ENCODE measurements at regions not wholly inside any gene's neighbourhood (a gene's known extent, or its start where the extent isn't known, plus 50 kb on each side); places are given as distances from the start of the nearest gene placed in this dataset.

GRCh38 chr9:120235081-120235480 lies 344.9 kb downstream of the CDK5RAP2 start:
- ATAC-seq (ENCODE audit: low read depth), result no peak
- Mint-ChIP-seq H3K4me1 (no peaks in the 10 kb centered on the region), H3K27me3 (peaks cover 9% of the 10 kb centered on the region), H3K4me3 (no peak overlapping the region), H3K27ac (no peak overlapping the region), H3K9me3 (ENCODE audit: insufficient read depth) (no peaks in the 10 kb centered on the region)
- ChIA-PET CTCF (no interaction called here), POLR2A (no interaction called here)
- H3K4me2 ChIP-seq (replicated peaks; ENCODE audit: low read depth, low read length, poor library complexity, severe bottlenecking), result no peak overlapping the region
- H3K4me3 ChIP-seq (ENCODE audit: control extremely low read depth in 1 of 5, extremely low read depth in 1 of 5, insufficient read depth in 1 of 5, low read depth in 2 of 5, low read length in 4 of 5), result no peak overlapping the region
- no peak overlapping the region for H2AFZ ChIP-seq (ENCODE audit: insufficient read depth, low read depth, low read length, poor library complexity, severe bottlenecking)
- H3K9me3 ChIP-seq (ENCODE audit: control extremely low read depth in 1 of 3, control insufficient read depth in 2 of 3, insufficient read depth in 1 of 3, low read length in 2 of 3), result peaks cover 0 to 2% (median 0%) of the 10 kb centered on the region in 3 donors
- no peaks in the 10 kb centered on the region for H3K36me3 ChIP-seq (replicated peaks in 1 of 2; ENCODE audit: control extremely low read depth in 1 of 2, control insufficient read depth in 1 of 2, extremely low read depth in 1 of 2, insufficient read depth in 2 of 2, low read length in 1 of 2)
- no peak overlapping the region for H3K27ac ChIP-seq (ENCODE audit: low read length in 2 of 2)
- H3K4me1 ChIP-seq (ENCODE audit: control insufficient read depth in 2 of 2, insufficient read depth in 2 of 2, low read length in 2 of 2), result no peaks in the 10 kb centered on the region
- TF ChIP-seq CTCF (IDR thresholded peaks at IDR 0.05), result no peak
- no peak for TF ChIP-seq EZH2 (IDR thresholded peaks at IDR 0.05; ENCODE audit: borderline replicate concordance, insufficient read depth, low read depth, low read length, poor library complexity, severe bottlenecking)
- H3K9ac ChIP-seq (ENCODE audit: low read length), result no peak overlapping the region
- WGBS (ENCODE audit: insufficient coverage), result 63% methylated on average over 2 of the region's 2 CpGs
- H3K79me2 ChIP-seq (ENCODE audit: control insufficient read depth, insufficient read depth, low read length), result no peaks in the 10 kb centered on the region
- intact Hi-C loops (cut with micrococcal nuclease), result no loop called here
- no peak for DNase-seq
- no peaks in the 10 kb centered on the region for H4K20me1 ChIP-seq (ENCODE audit: control insufficient read depth, insufficient read depth, low read length, poor library complexity, severe bottlenecking)
- no peaks in the 10 kb centered on the region for H3K27me3 ChIP-seq (replicated peaks in 1 of 4; ENCODE audit: control extremely low read depth in 1 of 4, control insufficient read depth in 3 of 4, insufficient read depth in 4 of 4, low read length in 3 of 4)

DNA sequence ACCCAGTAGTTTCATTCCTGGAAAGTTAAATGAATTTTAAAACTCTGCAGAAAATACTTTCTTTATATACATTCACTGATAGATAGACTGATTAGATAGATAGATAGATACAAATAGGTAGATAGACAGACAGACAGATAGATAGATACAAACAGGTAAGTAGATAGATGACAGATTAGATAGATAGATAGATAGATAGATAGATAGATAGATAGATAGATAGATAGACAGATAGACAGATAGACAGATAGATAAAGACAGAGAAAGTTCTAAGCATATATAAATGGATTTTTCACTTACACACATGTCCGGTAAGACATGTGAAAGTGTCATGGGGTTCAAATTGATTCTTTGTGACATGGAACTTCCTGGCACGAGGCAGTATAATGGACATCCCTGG lies 349.7 kb downstream of the CDK5RAP2 start:
- CTCF ChIA-PET, result no interaction called here
- H3K27ac Mint-ChIP-seq, result no peak overlapping the region
- ATAC-seq (ENCODE audit: low read depth), result no peak
- Histone ChIP-seq H3K9ac (ENCODE audit: low read length) (no peak overlapping the region), H2AFZ (ENCODE audit: insufficient read depth, low read depth, low read length, poor library complexity, severe bottlenecking) (no peak overlapping the region), H3K4me3 (ENCODE audit: control extremely low read depth in 1 of 5, extremely low read depth in 1 of 5, insufficient read depth in 1 of 5, low read depth in 2 of 5, low read length in 4 of 5) (no peak overlapping the region), H3K4me2 (replicated peaks; ENCODE audit: low read depth, low read length, poor library complexity, severe bottlenecking) (no peak overlapping the region), H3K36me3 (replicated peaks in 1 of 2; ENCODE audit: control extremely low read depth in 1 of 2, control insufficient read depth in 1 of 2, extremely low read depth in 1 of 2, insufficient read depth in 2 of 2, low read length in 1 of 2) (no peaks in the 10 kb centered on the region), H3K9me3 (ENCODE audit: control extremely low read depth in 1 of 3, control insufficient read depth in 2 of 3, insufficient read depth in 1 of 3, low read length in 2 of 3) (no peaks in the 10 kb centered on the region), H4K20me1 (ENCODE audit: control insufficient read depth, insufficient read depth, low read length, poor library complexity, severe bottlenecking) (no peaks in the 10 kb centered on the region), H3K79me2 (ENCODE audit: control insufficient read depth, insufficient read depth, low read length) (no peaks in the 10 kb centered on the region), H3K27ac (ENCODE audit: low read length in 2 of 2) (no peak overlapping the region), H3K4me1 (ENCODE audit: control insufficient read depth in 2 of 2, insufficient read depth in 2 of 2, low read length in 2 of 2) (no peaks in the 10 kb centered on the region), H3K27me3 (replicated peaks in 1 of 4; ENCODE audit: control extremely low read depth in 1 of 4, control insufficient read depth in 3 of 4, insufficient read depth in 4 of 4, low read length in 3 of 4) (peaks cover 0 to 2% (median 0%) of the 10 kb centered on the region in 4 experiments)
- no peak overlapping the region for H3K4me3 Mint-ChIP-seq
- H3K4me1 Mint-ChIP-seq, result no peaks in the 10 kb centered on the region
- no peak for TF ChIP-seq CTCF (IDR thresholded peaks at IDR 0.05)
- TF ChIP-seq EZH2 (IDR thresholded peaks at IDR 0.05; ENCODE audit: borderline replicate concordance, insufficient read depth, low read depth, low read length, poor library complexity, severe bottlenecking), result no peak
- no peak for DNase-seq
- H3K27me3 Mint-ChIP-seq, result peaks cover 8% of the 10 kb centered on the region
- POLR2A ChIA-PET, result no interaction called here
- WGBS (ENCODE audit: insufficient coverage), result no CpG with 5 or more reads among the region's 2 CpGs
- no peaks in the 10 kb centered on the region for H3K9me3 Mint-ChIP-seq (ENCODE audit: insufficient read depth)
- intact Hi-C loops (cut with micrococcal nuclease), result no loop called here
